HL-60 (cell line): ENCODE measurements at regions not wholly inside any gene's neighbourhood (a gene's known extent, or its start where the extent isn't known, plus 50 kb on each side); places are given as distances from the start of the nearest gene placed in this dataset.

ENCODE experiments used
- GABPA ChIP-seq: IDR thresholded peaks from 2 replicates; pipeline ENCODE4 v1.6.1; 2012; ENCODE audit warnings: low read depth
- POLR2AphosphoS5 ChIP-seq: IDR thresholded peaks from 2 replicates; pipeline ENCODE4 v1.6.1; 2012; ENCODE audit warnings: low read depth
- TF ChIP-seq, protein P1 (sequence below): IDR thresholded peaks from one replicate; pipeline ENCODE4 v1.5.1; 2011; ENCODE audit warnings: low read length, control low read depth, inconsistent platforms; ENCODE audit not compliant: insufficient read depth

DNA sequence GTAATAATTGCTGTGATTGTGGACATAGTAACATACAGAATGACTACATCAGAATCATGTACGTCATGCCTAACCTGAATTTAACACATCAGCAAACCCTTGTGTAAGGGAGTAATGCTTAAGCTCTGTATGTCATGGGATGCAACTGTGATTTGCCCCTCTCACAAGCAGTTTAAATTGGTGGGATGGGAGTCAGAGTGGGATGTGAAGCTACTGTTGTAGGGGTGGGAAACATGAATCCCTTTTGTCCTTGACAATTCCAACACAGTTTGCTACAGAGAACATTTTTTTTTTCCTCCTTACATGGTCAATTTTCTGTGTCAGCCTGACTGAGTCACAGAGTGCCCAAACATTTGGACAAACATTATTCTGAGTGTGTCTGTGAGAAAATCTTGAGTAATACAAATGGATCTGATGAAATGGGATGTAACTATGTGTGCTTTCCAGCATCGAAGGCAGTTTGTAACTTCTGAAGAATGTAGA is 392.8 kb downstream of the GPM6A start:
- TF ChIP-seq POLR2AphosphoS5, result no peak
- TF ChIP-seq, protein P1, sequence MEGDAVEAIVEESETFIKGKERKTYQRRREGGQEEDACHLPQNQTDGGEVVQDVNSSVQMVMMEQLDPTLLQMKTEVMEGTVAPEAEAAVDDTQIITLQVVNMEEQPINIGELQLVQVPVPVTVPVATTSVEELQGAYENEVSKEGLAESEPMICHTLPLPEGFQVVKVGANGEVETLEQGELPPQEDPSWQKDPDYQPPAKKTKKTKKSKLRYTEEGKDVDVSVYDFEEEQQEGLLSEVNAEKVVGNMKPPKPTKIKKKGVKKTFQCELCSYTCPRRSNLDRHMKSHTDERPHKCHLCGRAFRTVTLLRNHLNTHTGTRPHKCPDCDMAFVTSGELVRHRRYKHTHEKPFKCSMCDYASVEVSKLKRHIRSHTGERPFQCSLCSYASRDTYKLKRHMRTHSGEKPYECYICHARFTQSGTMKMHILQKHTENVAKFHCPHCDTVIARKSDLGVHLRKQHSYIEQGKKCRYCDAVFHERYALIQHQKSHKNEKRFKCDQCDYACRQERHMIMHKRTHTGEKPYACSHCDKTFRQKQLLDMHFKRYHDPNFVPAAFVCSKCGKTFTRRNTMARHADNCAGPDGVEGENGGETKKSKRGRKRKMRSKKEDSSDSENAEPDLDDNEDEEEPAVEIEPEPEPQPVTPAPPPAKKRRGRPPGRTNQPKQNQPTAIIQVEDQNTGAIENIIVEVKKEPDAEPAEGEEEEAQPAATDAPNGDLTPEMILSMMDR, result no peak
- TF ChIP-seq GABPA, result no peak
